GM23338 (cell line): ENCODE measurements at regions not wholly inside any gene's neighbourhood (a gene's known extent, or its start where the extent isn't known, plus 50 kb on each side); places are given as distances from the start of the nearest gene placed in this dataset.

ENCODE experiments used
- EZH2 ChIP-seq: fragments of 200-600 bp; sonication (generic); IDR thresholded peaks from one replicate; pipeline ENCODE4 v1.8.0; 2017; ENCODE audit warnings: antibody characterized with exemption, mild to moderate bottlenecking, low read depth; ENCODE audit not compliant: unreplicated experiment
- EZH2phosphoT487 ChIP-seq: fragments of 200-600 bp; sonication (generic); IDR thresholded peaks from one replicate; pipeline ENCODE4 v1.8.1; 2018; ENCODE audit warnings: antibody characterized with exemption; ENCODE audit not compliant: unreplicated experiment
- POLR2AphosphoS5 ChIP-seq: IDR thresholded peaks from 2 replicates; pipeline ENCODE4 v1.6.1; 2016; ENCODE audit warnings: antibody characterized with exemption, low read depth
- TF ChIP-seq, protein P1 (sequence below), 2 experiments: fragments of 200-600 bp in 1 of 2; sonication (generic) in 1 of 2; conservative IDR thresholded peaks; 2 replicates each; pipeline versions ENCODE4 v1.5.1 to v1.6.1; 2016 to 2017; ENCODE audit warnings: antibody characterized with exemption in 2 of 2, low read depth in 2 of 2, mild to moderate bottlenecking in 2 of 2, moderate library complexity in 1 of 2

DNA sequence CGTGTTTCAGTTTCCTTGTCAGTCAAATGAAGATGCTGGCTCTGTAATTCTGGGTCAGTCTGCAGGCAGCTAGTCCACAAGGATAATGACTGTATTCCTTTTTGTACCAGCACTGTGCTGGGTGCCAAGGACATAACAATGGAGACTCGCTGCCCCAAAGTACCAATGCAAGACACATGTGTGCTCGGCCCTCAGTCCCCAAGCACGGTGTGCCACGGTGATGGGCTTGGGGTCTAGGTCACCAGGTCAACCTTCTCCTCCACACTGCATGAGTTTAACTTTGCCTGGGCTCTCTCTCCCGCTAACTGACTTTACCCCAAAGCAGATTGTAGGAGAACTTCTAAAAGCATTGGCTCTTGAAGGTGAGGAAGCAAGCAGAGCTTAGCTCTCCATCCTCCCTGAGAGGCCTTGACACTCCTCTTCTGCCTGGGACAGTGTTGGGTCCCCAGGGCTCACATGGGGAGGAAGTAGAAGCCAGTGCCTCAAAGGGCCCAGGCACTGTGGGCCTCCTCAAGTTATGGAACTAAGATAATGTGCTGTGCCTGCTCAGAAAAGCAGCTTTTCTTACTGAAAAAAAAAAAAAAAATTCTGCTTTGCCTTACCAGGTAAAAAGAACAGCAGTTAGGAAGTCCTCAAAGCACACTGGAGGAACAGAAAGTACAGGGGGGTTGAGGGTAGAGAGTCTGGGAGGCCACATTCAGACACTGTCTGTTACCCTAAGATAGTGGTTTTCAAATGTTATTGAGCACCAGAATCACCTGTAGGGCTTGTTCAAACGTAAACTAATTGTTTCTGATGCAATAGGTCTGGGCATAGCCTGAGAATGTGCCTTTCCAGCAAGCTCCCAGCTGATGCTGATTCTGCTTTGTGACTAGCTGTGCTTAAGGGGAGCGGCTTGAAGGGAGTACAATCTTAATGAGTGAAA, 276.4 kb upstream of the CXCR4 start:
- TF ChIP-seq, protein P1, sequence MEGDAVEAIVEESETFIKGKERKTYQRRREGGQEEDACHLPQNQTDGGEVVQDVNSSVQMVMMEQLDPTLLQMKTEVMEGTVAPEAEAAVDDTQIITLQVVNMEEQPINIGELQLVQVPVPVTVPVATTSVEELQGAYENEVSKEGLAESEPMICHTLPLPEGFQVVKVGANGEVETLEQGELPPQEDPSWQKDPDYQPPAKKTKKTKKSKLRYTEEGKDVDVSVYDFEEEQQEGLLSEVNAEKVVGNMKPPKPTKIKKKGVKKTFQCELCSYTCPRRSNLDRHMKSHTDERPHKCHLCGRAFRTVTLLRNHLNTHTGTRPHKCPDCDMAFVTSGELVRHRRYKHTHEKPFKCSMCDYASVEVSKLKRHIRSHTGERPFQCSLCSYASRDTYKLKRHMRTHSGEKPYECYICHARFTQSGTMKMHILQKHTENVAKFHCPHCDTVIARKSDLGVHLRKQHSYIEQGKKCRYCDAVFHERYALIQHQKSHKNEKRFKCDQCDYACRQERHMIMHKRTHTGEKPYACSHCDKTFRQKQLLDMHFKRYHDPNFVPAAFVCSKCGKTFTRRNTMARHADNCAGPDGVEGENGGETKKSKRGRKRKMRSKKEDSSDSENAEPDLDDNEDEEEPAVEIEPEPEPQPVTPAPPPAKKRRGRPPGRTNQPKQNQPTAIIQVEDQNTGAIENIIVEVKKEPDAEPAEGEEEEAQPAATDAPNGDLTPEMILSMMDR (conservative IDR thresholded peaks at IDR 0.05; ENCODE audit: low read depth in 2 of 2), result no peak
- TF ChIP-seq POLR2AphosphoS5, result no peak
- no peak for TF ChIP-seq EZH2phosphoT487
- TF ChIP-seq EZH2, result no peak
